Activated naive CD8-positive, alpha-beta T cell treated with anti-CD3 and anti-CD28 coated beads, Interleukin-2, amount 50 U/mL, for 24 hours (primary cell): ENCODE measurements at regions not wholly inside any gene's neighbourhood (a gene's known extent, or its start where the extent isn't known, plus 50 kb on each side); places are given as distances from the start of the nearest gene placed in this dataset.

Source experiments
- ATAC-seq: fragments of 150-1000 bp; cut with Tn5 transposase; one replicate; pipeline ENCODE4 v1.10.0; 2021
- DNase-seq: peaks from one replicate; pipeline ENCODE4 v3.0.0; 2021
- H3K27ac Mint-ChIP-seq: one replicate; pipeline ENCODE4 v1.8.0; 2021; ENCODE audit warnings: mild to moderate bottlenecking, mixed read lengths
- H3K27me3 Mint-ChIP-seq: one replicate; pipeline ENCODE4 v1.8.0; 2021; ENCODE audit warnings: mixed read lengths
- H3K36me3 Mint-ChIP-seq: one replicate; pipeline ENCODE4 v1.8.0; 2021; ENCODE audit warnings: low read depth, mixed read lengths
- H3K4me1 Mint-ChIP-seq: one replicate; pipeline ENCODE4 v1.8.0; 2021; ENCODE audit warnings: mixed read lengths
- H3K4me3 Mint-ChIP-seq: one replicate; pipeline ENCODE4 v1.8.0; 2021; ENCODE audit warnings: mild to moderate bottlenecking, moderate library complexity, mixed read lengths
- H3K9me3 Mint-ChIP-seq: one replicate; pipeline ENCODE4 v1.8.0; 2021; ENCODE audit warnings: mixed read lengths

DNA sequence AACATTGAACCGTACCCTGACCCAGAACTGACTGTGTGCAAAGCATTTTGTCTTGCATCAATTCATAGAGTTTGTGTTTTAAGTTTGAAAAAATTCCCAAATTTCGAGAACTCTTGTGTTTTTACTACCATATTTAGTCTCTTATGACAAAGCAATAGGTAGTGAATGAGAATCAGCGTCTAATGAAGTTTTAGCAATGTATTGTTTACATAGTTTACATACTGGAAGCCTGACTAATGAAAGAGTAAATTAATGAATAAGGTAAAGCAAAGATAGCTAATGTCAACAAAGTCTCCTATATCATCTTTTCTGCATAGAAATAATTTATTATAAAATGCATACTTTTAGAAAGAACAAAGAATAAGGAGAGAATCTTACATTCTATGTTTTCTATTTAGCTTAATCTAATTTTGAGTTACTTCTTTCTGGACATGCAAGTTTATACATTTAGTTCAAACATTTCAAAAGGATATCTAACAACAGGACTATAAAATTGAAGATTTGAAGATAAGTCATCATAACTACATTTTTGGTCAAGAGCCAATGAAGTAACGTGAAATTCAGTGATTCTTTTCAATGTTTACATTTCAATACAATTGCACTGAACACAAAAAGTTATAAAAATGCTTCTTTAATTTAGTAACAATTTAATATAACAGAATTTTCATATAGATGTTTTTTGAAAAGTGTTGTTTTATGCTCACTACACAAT lies 1943.7 kb downstream of the NCAM2 start:
- Mint-ChIP-seq H3K27me3 (no peaks in the 10 kb centered on the region), H3K9me3 (peaks cover 5% of the 10 kb centered on the region), H3K4me1 (no peaks in the 10 kb centered on the region), H3K36me3 (no peaks in the 10 kb centered on the region), H3K27ac (no peak overlapping the region), H3K4me3 (no peak overlapping the region)
- ATAC-seq (no peak), DNase-seq (no peak)

GRCh38 chr21:22955559-22955958 lies 1957.3 kb downstream of the NCAM2 start:
- Mint-ChIP-seq H3K4me3 (no peak overlapping the region), H3K27me3 (no peaks in the 10 kb centered on the region)

DNA sequence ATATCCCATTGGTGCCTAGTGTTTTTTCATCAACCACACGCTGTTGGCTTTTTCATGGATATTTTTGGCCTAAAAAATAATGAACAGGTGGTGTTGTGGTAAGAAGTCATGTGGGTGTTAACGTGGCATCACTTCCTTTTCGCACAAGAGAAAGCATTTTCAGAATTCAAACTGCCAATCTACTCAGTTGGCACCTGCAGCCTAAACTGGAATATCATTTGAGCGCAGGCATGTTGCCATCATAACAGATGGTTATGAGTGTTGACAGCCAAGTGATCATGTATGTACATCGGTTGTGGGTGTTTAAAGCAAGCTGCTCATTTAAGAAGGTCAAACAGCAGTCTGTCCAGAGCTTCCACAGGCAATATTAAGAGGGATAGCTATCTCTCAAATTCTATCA lies 1963.0 kb downstream of the NCAM2 start:
- no peak for ATAC-seq
- no peaks in the 10 kb centered on the region for H3K36me3 Mint-ChIP-seq
- H3K27ac Mint-ChIP-seq = no peak overlapping the region
- DNase-seq = no peak
- no peaks in the 10 kb centered on the region for H3K4me1 Mint-ChIP-seq
- no peak overlapping the region for H3K4me3 Mint-ChIP-seq
- peaks cover 3% of the 10 kb centered on the region for H3K9me3 Mint-ChIP-seq
- no peaks in the 10 kb centered on the region for H3K27me3 Mint-ChIP-seq

More at GRCh38 chr21:22955559-22955958, 1957.3 kb downstream of the NCAM2 start:
- Mint-ChIP-seq H3K4me1 (no peaks in the 10 kb centered on the region), H3K9me3 (peaks cover 3% of the 10 kb centered on the region), H3K36me3 (no peaks in the 10 kb centered on the region), H3K27ac (no peak overlapping the region)
- ATAC-seq (no peak), DNase-seq (no peak)

GRCh38 chr21:22965455-22966135 lies 1967.4 kb downstream of the NCAM2 start:
- H3K27ac Mint-ChIP-seq = no peak overlapping the region
- H3K27me3 Mint-ChIP-seq = no peaks in the 10 kb centered on the region
- DNase-seq = no peak

GRCh38 chr21:22981819-22982218 lies 1983.6 kb downstream of the NCAM2 start:
- Mint-ChIP-seq H3K9me3 (peaks cover 4% of the 10 kb centered on the region), H3K27ac (no peak overlapping the region), H3K36me3 (no peaks in the 10 kb centered on the region), H3K4me1 (no peaks in the 10 kb centered on the region), H3K27me3 (no peaks in the 10 kb centered on the region), H3K4me3 (no peak overlapping the region)
- DNase-seq = no peak
- ATAC-seq = no peak

More at GRCh38 chr21:22965455-22966135, 1967.4 kb downstream of the NCAM2 start:
- no peaks in the 10 kb centered on the region for H3K9me3 Mint-ChIP-seq
- no peak overlapping the region for H3K4me3 Mint-ChIP-seq
- ATAC-seq = no peak
- no peaks in the 10 kb centered on the region for H3K36me3 Mint-ChIP-seq
- no peaks in the 10 kb centered on the region for H3K4me1 Mint-ChIP-seq

GRCh38 chr21:22993144-22993543 lies 1994.9 kb downstream of the NCAM2 start:
- no peak overlapping the region for H3K4me3 Mint-ChIP-seq
- H3K27me3 Mint-ChIP-seq = no peaks in the 10 kb centered on the region
- H3K4me1 Mint-ChIP-seq = no peaks in the 10 kb centered on the region
- no peaks in the 10 kb centered on the region for H3K36me3 Mint-ChIP-seq
- no peak overlapping the region for H3K27ac Mint-ChIP-seq
- peaks cover 4% of the 10 kb centered on the region for H3K9me3 Mint-ChIP-seq
- ATAC-seq (no peak), DNase-seq (no peak)

DNA sequence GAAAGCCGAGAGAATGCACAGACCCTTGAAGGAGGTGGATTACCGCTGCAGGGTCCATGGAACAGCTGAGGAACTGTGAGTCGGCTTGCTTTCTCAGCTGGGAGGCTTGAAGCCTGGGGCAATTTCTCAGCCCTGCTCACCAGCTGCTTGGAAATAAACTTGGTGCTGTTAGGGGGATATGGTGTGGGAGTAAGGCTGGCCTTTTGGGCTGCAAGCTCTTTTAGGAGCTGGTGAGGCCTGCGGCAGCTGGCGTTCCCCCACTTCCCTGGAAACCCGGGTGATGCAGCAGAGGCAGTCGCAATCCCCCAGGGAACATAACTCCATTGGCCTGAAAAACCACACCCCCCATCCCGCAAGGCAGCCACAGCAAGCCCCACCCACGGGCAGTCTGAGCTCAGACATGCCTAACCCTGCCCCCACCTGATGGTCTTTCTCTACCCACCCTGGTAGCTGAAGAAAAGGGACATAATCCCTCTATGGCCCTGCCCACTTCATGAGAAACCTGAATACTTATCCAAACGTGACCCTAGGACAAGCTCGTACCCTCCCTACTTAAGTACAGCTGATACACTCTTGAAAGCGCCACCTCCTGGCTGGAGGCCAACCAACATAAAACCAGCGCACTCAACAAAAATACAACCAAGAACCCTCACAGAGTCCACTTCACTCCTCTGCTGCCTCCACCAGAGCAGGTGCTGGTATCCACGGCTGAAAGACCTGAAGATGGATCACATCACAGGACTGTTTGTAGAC lies 1995.8 kb downstream of the NCAM2 start:
- no peak overlapping the region for H3K4me3 Mint-ChIP-seq

GRCh38 chr21:23003951-23004350 lies 2005.7 kb downstream of the NCAM2 start:
- ATAC-seq (no peak), DNase-seq (no peak)
- Mint-ChIP-seq H3K27ac (no peak overlapping the region), H3K4me3 (no peak overlapping the region), H3K36me3 (no peaks in the 10 kb centered on the region), H3K4me1 (no peaks in the 10 kb centered on the region), H3K9me3 (no peaks in the 10 kb centered on the region), H3K27me3 (no peaks in the 10 kb centered on the region)

More for the DNA sequence above, 1995.8 kb downstream of the NCAM2 start:
- Mint-ChIP-seq H3K36me3 (no peaks in the 10 kb centered on the region), H3K27me3 (no peaks in the 10 kb centered on the region), H3K27ac (no peak overlapping the region), H3K4me1 (no peaks in the 10 kb centered on the region), H3K9me3 (peaks cover 4% of the 10 kb centered on the region)
- no peak for ATAC-seq
- no peak for DNase-seq

DNA sequence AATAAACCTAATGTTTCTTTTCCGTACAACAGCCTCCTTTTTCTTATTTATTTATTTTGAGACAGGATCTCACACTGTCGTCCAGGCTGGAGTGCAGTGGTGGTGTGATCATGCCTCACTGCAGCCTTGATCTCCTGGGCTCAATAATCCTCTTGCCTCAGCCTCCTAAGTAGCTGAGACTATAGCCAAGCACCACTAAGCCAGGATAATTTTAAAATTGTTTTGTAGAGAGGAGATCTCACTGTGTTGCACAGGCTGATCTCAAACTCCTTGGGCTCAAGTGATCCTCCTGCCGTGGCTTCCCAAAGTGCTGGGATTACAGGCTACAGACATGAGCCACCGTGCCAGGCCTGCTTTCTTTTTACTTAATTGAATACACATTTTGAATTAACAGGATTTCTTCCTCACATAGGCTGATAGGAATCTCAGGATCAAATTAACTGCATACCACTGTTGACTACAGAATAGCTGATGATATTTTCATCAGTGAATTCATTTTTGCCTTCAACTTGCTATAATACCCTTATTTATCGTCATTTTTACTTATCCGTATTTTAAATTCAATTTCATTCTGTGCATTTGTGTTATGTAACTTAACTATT lies 2010.5 kb downstream of the NCAM2 start:
- Mint-ChIP-seq H3K9me3 (peaks cover 7% of the 10 kb centered on the region), H3K4me3 (no peak overlapping the region), H3K36me3 (no peaks in the 10 kb centered on the region), H3K4me1 (no peaks in the 10 kb centered on the region), H3K27ac (no peak overlapping the region), H3K27me3 (no peaks in the 10 kb centered on the region)
- ATAC-seq (no peak), DNase-seq (no peak)

DNA sequence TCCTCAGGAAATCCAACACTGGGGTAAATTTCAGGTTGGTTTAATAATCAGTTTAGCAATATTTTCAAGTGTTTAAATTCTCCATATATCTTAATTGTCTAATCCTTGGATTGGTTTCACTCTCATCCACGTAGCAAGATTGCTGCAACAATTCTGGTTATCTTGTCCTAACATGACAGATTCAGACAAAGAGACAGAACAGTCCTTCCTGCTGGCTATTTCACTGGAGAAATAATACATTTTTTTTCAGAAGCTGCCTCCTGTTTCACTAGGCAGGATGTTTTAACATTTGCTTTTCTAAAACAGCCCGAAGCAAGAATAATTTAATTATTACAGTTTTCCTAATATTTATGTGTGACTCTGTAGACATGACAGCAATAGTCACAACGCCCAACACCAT lies 2011.2 kb downstream of the NCAM2 start:
- Mint-ChIP-seq H3K4me1 (no peaks in the 10 kb centered on the region), H3K9me3 (peaks cover 7% of the 10 kb centered on the region), H3K27ac (no peak overlapping the region), H3K27me3 (no peaks in the 10 kb centered on the region), H3K4me3 (no peak overlapping the region), H3K36me3 (no peaks in the 10 kb centered on the region)
- DNase-seq (no peak), ATAC-seq (no peak)

GRCh38 chr21:23014021-23014420 lies 2015.8 kb downstream of the NCAM2 start:
- DNase-seq = no peak
- ATAC-seq = no peak
- Mint-ChIP-seq H3K4me1 (no peaks in the 10 kb centered on the region), H3K4me3 (no peak overlapping the region), H3K36me3 (no peaks in the 10 kb centered on the region), H3K27ac (no peak overlapping the region), H3K27me3 (no peaks in the 10 kb centered on the region), H3K9me3 (peaks cover 7% of the 10 kb centered on the region)

DNA sequence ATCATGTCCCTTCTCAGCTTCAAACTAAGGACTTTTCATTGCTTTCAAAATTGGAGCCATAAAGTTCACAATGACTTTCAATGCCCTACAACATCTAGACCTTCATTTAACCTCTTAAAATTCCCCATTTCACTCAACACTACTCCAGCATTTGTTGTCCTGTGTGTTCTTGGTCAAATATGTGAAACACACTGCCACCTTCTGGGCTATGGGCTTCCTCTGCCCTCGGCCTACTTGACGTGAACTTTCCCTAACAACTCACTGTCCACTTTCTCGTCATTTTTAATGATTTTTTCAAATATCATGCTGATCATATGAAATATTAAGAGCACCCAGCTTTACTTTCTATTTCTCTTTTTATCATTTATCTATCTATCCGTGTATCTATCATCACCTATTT lies 2018.4 kb downstream of the NCAM2 start:
- no peaks in the 10 kb centered on the region for H3K4me1 Mint-ChIP-seq
- H3K9me3 Mint-ChIP-seq = peaks cover 7% of the 10 kb centered on the region
- no peak overlapping the region for H3K27ac Mint-ChIP-seq
- H3K27me3 Mint-ChIP-seq = no peaks in the 10 kb centered on the region
- H3K36me3 Mint-ChIP-seq = no peaks in the 10 kb centered on the region
- no peak for ATAC-seq
- no peak for DNase-seq
- H3K4me3 Mint-ChIP-seq = no peak overlapping the region

GRCh38 chr21:23017989-23018388 lies 2019.8 kb downstream of the NCAM2 start:
- Mint-ChIP-seq H3K27ac (no peak overlapping the region), H3K36me3 (no peaks in the 10 kb centered on the region), H3K4me3 (no peak overlapping the region), H3K4me1 (no peaks in the 10 kb centered on the region), H3K9me3 (peaks cover 4% of the 10 kb centered on the region), H3K27me3 (no peaks in the 10 kb centered on the region)
- DNase-seq (no peak), ATAC-seq (no peak)

GRCh38 chr21:23020969-23021368 lies 2022.8 kb downstream of the NCAM2 start:
- ATAC-seq (no peak), DNase-seq (no peak)
- H3K27me3 Mint-ChIP-seq = no peaks in the 10 kb centered on the region
- H3K36me3 Mint-ChIP-seq = no peaks in the 10 kb centered on the region
- no peaks in the 10 kb centered on the region for H3K4me1 Mint-ChIP-seq
- no peak overlapping the region for H3K27ac Mint-ChIP-seq
- H3K9me3 Mint-ChIP-seq = peaks cover 4% of the 10 kb centered on the region
- H3K4me3 Mint-ChIP-seq = no peak overlapping the region
